Lung (tissue), 11 donors: ENCODE measurements at regions not wholly inside any gene's neighbourhood (a gene's known extent, or its start where the extent isn't known, plus 50 kb on each side); places are given as distances from the start of the nearest gene placed in this dataset.
A peak's percentile ranks its signal among the peaks of the same experiment; 100 is the strongest.

Source experiments
- ATAC-seq: fragments of 200-7000 bp; cut with Tn5 transposase; one replicate; pipeline ENCODE4 v1.9.1; 2020; ENCODE audit warnings: moderate number of reproducible peaks; ENCODE audit not compliant: insufficient read depth, low FRiP score
- DNase-seq, 3 donors: peaks; one replicate each; pipeline ENCODE4 v3.0.0-alpha.2; 2013 to 2017
- H3K27ac ChIP-seq, 2 donors: one replicate each; pipeline ENCODE4 v1.5.1; 2013; ENCODE audit warnings: mild to moderate bottlenecking in 2 of 2, moderate library complexity in 2 of 2, control low read depth in 1 of 2, inconsistent platforms in 1 of 2, low read depth in 1 of 2, low read length in 1 of 2
- H3K27me3 ChIP-seq, 3 donors: one replicate each; pipeline ENCODE4 v1.5.1; 2013; ENCODE audit warnings: low read length in 2 of 3; ENCODE audit not compliant: control insufficient read depth in 3 of 3, insufficient read depth in 3 of 3
- H3K36me3 ChIP-seq, 4 donors: one replicate each; pipeline ENCODE4 v1.5.1; 2013; ENCODE audit warnings: low read length in 4 of 4, mild to moderate bottlenecking in 1 of 4, moderate library complexity in 1 of 4; ENCODE audit not compliant: control insufficient read depth in 4 of 4, insufficient read depth in 4 of 4
- H3K4me1 ChIP-seq, 5 donors: one replicate each; pipeline ENCODE4 v1.5.1; 2013; ENCODE audit warnings: low read length in 5 of 5, mild to moderate bottlenecking in 2 of 5, moderate library complexity in 1 of 5; ENCODE audit not compliant: control insufficient read depth in 5 of 5, insufficient read depth in 5 of 5
- H3K4me3 ChIP-seq: one replicate; pipeline ENCODE4 v1.5.1; 2013; ENCODE audit warnings: mild to moderate bottlenecking, control low read depth, moderate library complexity
- H3K9ac ChIP-seq, 2 donors: one replicate each; pipeline ENCODE4 v1.5.1; 2013; ENCODE audit warnings: low read length in 2 of 2, control low read depth in 1 of 2; ENCODE audit not compliant: insufficient read depth in 1 of 2
- H3K9me3 ChIP-seq, 4 donors: one replicate each; pipeline ENCODE4 v1.5.1; 2013; ENCODE audit warnings: low read length in 3 of 4, mild to moderate bottlenecking in 1 of 4, moderate library complexity in 1 of 4; ENCODE audit not compliant: control insufficient read depth in 4 of 4, insufficient read depth in 3 of 4
- CTCF ChIP-seq: IDR thresholded peaks from 2 replicates; pipeline ENCODE4 v1.5.1; 2012; ENCODE audit warnings: mild to moderate bottlenecking; ENCODE audit errors: control extremely low read depth, extremely low read depth
- WGBS, 2 donors: extraction: QIAGEN DNeasy Blood & Tissue Kit; methylation state at CpG; one replicate each; pipeline ENCODE4 v1.1.7; 2013; 5-methylcytosine and 5-hydroxymethylcytosine counted together
- donor health status: control.
- donor health status: control.
- donor health status: Bipolar disorder and iron deficiency.
- donor health status: healthy.
- donor health status: DM: yes; HTN: yes; CAD: no.

GRCh38 chr5:120007598-120007997 is 378.2 kb downstream of the FAM170A start:
- H3K27me3 ChIP-seq = no peaks in the 10 kb centered on the region
- TF ChIP-seq CTCF = no peak
- no peaks in the 10 kb centered on the region for H3K9me3 ChIP-seq
- peak in 1 of 3 donors; percentile 4 for DNase-seq
- ATAC-seq = no peak
- WGBS, 2 donors = 68 to 82% methylated on average over 4 of the region's 4 CpGs
- no peak overlapping the region for H3K4me3 ChIP-seq
- H3K9ac ChIP-seq = no peak overlapping the region
- H3K4me1 ChIP-seq = no peaks in the 10 kb centered on the region
- H3K36me3 ChIP-seq = no peaks in the 10 kb centered on the region
- no peak overlapping the region for H3K27ac ChIP-seq

- 84 to 89% methylated on average over 1 of the region's 1 CpG for WGBS, 2 donors
- ATAC-seq = no peak
- no peak overlapping the region for H3K4me3 ChIP-seq
Measured at GRCh38 chr5:120012431-120012830, 383.1 kb downstream of the FAM170A start.

GRCh38 chr5:120014535-120014934 is 385.2 kb downstream of the FAM170A start:
- DNase-seq (no peak), ATAC-seq (no peak)
- Histone ChIP-seq H3K4me3 (no peak overlapping the region), H3K9me3 (no peaks in the 10 kb centered on the region), H3K9ac (no peak overlapping the region), H3K4me1 (no peaks in the 10 kb centered on the region), H3K36me3 (no peaks in the 10 kb centered on the region), H3K27ac (no peak overlapping the region), H3K27me3 (no peaks in the 10 kb centered on the region)
- WGBS, 2 donors = 51 to 53% methylated on average over 3 of the region's 3 CpGs
- no peak for TF ChIP-seq CTCF

More at GRCh38 chr5:120012431-120012830, 383.1 kb downstream of the FAM170A start:
- no peaks in the 10 kb centered on the region for H3K36me3 ChIP-seq
- no peaks in the 10 kb centered on the region for H3K27me3 ChIP-seq
- no peak overlapping the region for H3K9ac ChIP-seq
- no peak for TF ChIP-seq CTCF
- H3K9me3 ChIP-seq = no peaks in the 10 kb centered on the region
- no peak overlapping the region for H3K27ac ChIP-seq
- no peaks in the 10 kb centered on the region for H3K4me1 ChIP-seq
- no peak for DNase-seq

GRCh38 chr5:120016717-120017382 is 387.5 kb downstream of the FAM170A start:
- Histone ChIP-seq H3K36me3 (no peaks in the 10 kb centered on the region), H3K27me3 (no peaks in the 10 kb centered on the region), H3K4me3 (no peak overlapping the region), H3K27ac (no peak overlapping the region), H3K4me1 (no peaks in the 10 kb centered on the region), H3K9me3 (no peaks in the 10 kb centered on the region), H3K9ac (no peak overlapping the region)
- no peak for ATAC-seq
- DNase-seq = no peak
- 69 to 85% methylated on average over 2 of the region's 2 CpGs for WGBS, 2 donors
- no peak for TF ChIP-seq CTCF
